ENCODE measurements at regions not wholly inside any gene's neighbourhood (a gene's known extent, or its start where the extent isn't known, plus 50 kb on each side); places are given as distances from the start of the nearest gene placed in this dataset.

- no peak for DNase-seq (ENCODE audit: low read depth in 2 of 2)
Observed at GRCh38 chr15:96736384-96736783, 405.9 kb downstream of the NR2F2 start.

- DNase-seq (ENCODE audit: low read depth in 2 of 2): no peak
Observed at GRCh38 chr15:96737408-96737807, 406.9 kb downstream of the NR2F2 start.

- DNase-seq (ENCODE audit: low read depth in 2 of 2): no peak
Observed at GRCh38 chr15:96746665-96747064, 416.2 kb downstream of the NR2F2 start.

DNA sequence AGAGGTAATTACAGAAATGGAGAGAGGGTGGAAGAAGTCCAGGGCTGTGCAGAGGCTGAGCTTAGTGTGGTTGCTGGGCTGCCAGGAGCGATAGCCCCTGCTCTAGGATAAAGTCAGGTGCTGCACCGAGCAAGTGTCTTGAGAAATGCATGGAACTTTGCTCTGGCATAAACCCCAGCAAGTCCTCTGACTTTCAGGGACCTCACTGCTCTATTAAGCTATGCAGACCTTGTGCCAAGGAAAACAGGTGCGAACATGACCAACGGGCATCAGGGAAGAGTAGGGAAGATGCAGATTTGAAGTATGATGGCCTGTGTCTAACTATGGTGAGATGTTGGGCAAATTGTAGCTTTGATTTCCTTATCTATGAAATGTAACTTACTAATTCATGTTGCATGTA is 416.8 kb downstream of the NR2F2 start:
- no peak for DNase-seq (ENCODE audit: low read depth in 2 of 2)

DNA sequence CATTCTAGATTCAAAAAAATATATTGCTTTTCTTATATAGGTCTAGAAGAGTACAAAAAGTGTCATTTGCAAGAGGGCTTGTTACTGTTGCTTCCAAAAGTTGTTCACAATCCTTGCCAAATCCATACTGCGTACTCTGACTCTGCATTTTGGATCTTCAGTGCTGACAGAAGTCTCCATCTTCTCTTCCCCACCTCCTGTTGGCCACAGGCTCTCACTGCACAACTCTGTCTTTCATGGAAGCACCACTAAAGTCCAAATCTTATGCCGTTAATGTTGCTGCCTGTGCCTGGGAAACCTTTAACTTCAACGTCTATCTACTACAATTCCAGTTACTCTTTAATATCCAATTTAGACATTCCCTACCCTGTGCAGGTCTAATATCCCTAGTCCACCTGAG is 419.9 kb downstream of the NR2F2 start:
- no peak for DNase-seq (ENCODE audit: low read depth in 2 of 2)

DNA sequence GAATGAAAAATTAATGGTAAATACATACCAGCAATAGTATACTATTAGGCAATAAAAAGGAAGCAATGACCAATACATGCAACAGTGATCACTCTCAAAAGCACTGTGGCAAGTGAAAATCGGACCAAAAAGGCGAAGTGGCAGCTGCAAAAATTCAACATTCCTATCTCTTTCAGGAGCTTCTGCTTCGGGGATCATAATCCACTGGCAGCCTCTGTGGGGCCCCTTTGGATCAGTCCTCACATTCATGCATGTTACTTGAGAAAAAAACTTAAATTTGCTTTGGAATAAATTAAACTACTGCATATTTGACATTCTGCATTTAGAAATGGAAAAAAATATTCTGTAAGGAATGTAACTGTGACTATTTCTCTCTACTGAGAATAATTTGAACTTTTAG is 425.6 kb downstream of the NR2F2 start:
- no peak for DNase-seq (ENCODE audit: low read depth in 2 of 2)

DNA sequence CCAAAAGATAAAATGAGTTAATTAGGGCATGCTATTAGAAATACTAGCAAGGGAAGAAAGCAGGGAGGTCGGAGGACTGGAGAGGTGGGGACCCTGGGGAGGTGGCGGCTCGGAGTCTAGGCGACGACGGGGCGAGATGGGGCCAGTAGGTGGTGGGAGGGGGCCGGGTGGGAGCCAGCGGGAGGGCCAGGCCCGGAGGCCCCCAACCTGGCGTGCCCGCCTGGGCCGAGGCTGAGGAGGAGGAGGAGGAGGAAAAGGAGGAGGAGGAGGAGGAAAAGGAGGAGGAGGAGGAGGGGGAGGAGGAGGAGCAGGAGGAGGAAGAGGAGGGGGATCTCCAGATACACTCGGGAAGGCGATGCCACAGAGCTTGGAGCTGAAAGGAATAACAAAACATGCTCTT is 426.2 kb downstream of the NR2F2 start:
- no peak for DNase-seq (ENCODE audit: low read depth in 2 of 2)

- no peak for DNase-seq (ENCODE audit: low read depth in 2 of 2)
Observed at GRCh38 chr15:96762566-96762965, 432.1 kb downstream of the NR2F2 start.

GRCh38 chr15:96764501-96764900 is 434.0 kb downstream of the NR2F2 start:
- no peak for DNase-seq (ENCODE audit: low read depth in 2 of 2)

- DNase-seq (ENCODE audit: low read depth in 2 of 2): no peak
Observed at GRCh38 chr15:96764946-96765345, 434.4 kb downstream of the NR2F2 start.

GRCh38 chr15:96766366-96766765 is 435.9 kb downstream of the NR2F2 start:
- DNase-seq (ENCODE audit: low read depth in 2 of 2): no peak

GRCh38 chr15:96767703-96768434 is 437.4 kb downstream of the NR2F2 start:
- DNase-seq (ENCODE audit: low read depth in 2 of 2): no peak

- DNase-seq (ENCODE audit: low read depth in 2 of 2): no peak
Observed at GRCh38 chr15:96768435-96768789, 437.9 kb downstream of the NR2F2 start.

DNA sequence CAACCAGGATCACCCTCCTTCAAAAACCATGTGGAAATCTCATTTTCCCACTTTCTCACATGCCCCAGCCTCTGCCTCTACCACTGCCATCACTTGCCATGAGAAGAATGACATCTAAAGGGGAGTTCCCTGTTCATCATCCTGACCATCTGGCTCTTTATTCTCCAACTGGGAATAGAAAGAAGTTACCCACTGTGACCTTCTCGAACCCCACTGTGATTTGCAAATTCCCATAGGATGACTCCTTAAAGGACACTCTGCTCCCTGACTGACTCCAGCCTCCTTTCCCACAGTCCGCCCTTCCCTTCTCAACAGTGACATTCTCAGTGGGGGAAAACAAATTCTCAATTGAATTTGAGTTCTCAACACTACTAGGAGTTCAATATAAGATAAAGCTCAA is 440.5 kb downstream of the NR2F2 start:
- DNase-seq (ENCODE audit: low read depth in 2 of 2): no peak

- DNase-seq (ENCODE audit: low read depth in 2 of 2): no peak
Observed at GRCh38 chr15:96774216-96774615, 443.7 kb downstream of the NR2F2 start.

GRCh38 chr15:96783746-96784145 is 453.2 kb downstream of the NR2F2 start:
- no peak for DNase-seq (ENCODE audit: low read depth in 2 of 2)

- DNase-seq (ENCODE audit: low read depth in 2 of 2): no peak
Observed at GRCh38 chr15:96790004-96790403, 459.5 kb downstream of the NR2F2 start.

GRCh38 chr15:96792216-96792615 is 461.7 kb downstream of the NR2F2 start:
- no peak for DNase-seq (ENCODE audit: low read depth in 2 of 2)

GRCh38 chr15:96796841-96797240 is 466.3 kb downstream of the NR2F2 start:
- DNase-seq (ENCODE audit: low read depth in 2 of 2): no peak

- no peak for DNase-seq (ENCODE audit: low read depth in 2 of 2)
Observed at GRCh38 chr15:96801576-96802150, 471.2 kb downstream of the NR2F2 start.

DNA sequence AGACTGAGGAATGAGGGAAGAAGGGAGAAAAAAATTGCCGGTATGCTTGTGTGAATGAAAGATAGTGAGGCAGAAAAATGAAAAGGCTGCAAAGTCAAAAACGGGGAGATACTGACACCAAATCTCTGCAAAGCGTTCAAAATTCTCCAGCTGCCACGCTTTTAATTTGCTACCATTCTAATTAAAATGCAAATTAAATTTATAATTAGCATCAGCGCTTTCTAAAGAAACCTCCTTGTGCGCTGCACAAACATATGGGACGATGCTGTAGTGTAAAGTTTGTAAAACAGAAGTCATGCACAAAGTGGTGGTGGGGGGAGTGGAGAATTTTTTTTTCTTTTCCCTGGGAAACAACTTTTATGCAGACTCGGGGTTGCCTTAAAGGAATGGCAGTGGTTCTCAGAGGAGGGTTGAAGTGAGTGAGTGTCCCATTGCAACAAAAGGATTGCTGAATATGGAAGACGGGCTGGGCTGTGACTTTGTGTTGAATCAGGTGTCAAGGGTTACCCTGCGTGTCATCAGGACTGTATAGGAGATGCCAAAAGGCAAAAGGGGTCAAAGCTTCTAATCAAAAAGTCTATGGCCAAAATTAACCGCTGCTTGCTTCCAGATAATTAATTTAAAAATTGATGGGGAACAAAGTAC is 472.2 kb downstream of the NR2F2 start:
- no peak for DNase-seq (ENCODE audit: low read depth in 2 of 2)

GRCh38 chr15:96804754-96805153 is 474.3 kb downstream of the NR2F2 start:
- no peak for DNase-seq (ENCODE audit: low read depth in 2 of 2)

- no peak for DNase-seq (ENCODE audit: low read depth in 2 of 2)
Observed at GRCh38 chr15:96807361-96807760, 476.9 kb downstream of the NR2F2 start.
